ENCODE measurements at regions not wholly inside any gene's neighbourhood (a gene's known extent, or its start where the extent isn't known, plus 50 kb on each side); places are given as distances from the start of the nearest gene placed in this dataset.

GRCh38 chr2:22801970-22802369 lies 583.0 kb upstream of the KLHL29 start:
- no peak for TF ChIP-seq POLR2A (IDR thresholded peaks at IDR 0.05; ENCODE audit: low read depth, low read length)
- no peak for TF ChIP-seq CEBPB (IDR thresholded peaks at IDR 0.05; ENCODE audit: low read depth, low read length)
- TF ChIP-seq MAZ (IDR thresholded peaks at IDR 0.05; ENCODE audit: borderline replicate concordance, low read depth, low read length): no peak
- TF ChIP-seq CTCF (conservative IDR thresholded peaks at IDR 0.05; ENCODE audit: low read depth, low read length): no peak
- TF ChIP-seq USF2 (IDR thresholded peaks at IDR 0.05; ENCODE audit: low read depth, low read length): no peak
- no peak for TF ChIP-seq RCOR1 (IDR thresholded peaks at IDR 0.05; ENCODE audit: insufficient replicate concordance, low read length)

Data from IMR-90 (cell line).